Activated CD8-positive, alpha-beta memory T cell treated with anti-CD3 and anti-CD28 coated beads for 48 hours (primary cell): ENCODE measurements at regions not wholly inside any gene's neighbourhood (a gene's known extent, or its start where the extent isn't known, plus 50 kb on each side); places are given as distances from the start of the nearest gene placed in this dataset.
"Not testable (repeated sequence)": the region's sequence is repeated elsewhere in the genome, so short reads cannot be mapped to it uniquely, and the experiment has no call there.

Experiments used
- DNase-seq, 3 experiments: peaks; one replicate each; pipeline ENCODE4 v3.0.0-alpha.2; 2020; ENCODE audit warnings: low read depth in 2 of 3, low spot score in 2 of 3

DNA sequence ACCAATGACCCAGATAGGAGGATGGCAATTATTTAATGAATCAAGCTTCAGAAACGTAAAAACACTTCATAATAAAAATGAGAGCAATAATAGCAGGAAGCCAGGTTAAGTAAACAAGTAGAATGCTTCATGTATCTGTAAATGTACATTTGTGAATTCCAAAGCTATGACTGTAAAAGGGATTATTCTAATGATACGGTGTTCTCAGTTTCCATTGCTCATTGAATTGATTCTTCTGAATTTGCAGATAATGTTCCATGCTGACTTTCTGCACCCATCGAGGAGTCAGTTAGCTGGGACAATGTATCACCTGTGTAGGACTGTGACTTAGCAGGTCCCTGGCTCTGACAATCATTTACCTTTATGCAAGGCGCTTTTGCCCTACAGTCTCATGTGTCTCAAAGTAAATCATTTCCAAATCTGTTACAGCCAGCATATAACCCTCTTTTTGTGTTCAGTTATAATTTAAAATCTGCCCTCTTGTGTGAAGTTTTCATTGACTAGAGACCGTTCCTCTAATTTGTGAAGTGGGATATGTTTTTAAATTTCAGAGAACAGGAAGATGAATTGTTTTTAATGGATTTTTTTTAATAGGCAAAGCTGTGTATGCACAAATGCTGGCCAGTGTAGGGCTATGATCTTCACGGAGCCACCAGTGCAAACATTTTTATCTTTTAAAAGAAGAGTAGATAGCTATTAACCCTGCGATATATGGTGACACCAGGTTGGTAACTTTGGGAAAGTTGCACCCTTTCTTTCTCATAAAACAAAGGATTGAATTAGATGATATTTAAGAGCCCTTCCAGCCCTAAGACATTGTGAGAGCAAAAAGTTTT lies 267.1 kb downstream of the KLF5 start:
- DNase-seq, result no peak

DNA sequence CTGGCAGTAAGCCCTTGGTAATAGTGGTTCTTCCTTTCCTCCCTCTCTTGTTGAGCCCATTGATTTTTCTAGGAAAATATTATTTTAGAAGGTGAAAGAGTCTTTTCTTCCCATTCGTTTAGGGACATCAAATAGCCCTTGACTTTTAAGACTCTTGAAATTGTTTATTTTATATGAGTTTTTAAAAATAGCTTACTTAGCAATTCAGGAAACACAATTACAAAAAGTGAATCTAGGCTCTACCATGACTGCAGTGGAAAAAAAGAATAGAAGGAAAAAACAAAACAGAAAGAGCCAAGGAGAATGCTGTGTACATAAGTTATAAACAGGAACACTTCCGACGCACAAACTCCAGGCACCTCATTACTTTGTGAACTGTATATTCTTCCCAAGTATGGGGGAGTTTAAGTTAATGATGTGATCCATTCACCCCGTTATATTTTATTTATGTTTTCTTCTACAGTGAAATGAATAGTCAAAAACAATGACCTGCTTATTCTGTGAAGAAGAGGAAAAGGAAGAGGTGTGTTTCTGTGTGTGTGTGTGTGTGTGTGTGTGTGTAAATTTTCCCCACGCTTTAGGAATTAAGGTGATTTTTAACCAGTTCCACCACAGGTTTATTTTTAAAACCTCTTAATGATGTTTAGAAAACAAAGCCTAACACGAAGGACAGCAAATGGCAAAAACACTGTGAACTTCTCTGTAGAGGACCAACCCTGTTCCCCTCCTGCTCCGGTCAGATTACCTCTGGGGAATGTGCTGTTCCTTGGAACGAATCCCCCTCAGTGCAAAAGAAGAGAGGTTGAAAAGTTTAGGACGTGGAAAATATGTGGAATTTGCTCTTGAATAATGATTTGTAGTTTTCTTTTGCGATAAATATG lies 266.3 kb downstream of the KLF5 start:
- no peak for DNase-seq

DNA sequence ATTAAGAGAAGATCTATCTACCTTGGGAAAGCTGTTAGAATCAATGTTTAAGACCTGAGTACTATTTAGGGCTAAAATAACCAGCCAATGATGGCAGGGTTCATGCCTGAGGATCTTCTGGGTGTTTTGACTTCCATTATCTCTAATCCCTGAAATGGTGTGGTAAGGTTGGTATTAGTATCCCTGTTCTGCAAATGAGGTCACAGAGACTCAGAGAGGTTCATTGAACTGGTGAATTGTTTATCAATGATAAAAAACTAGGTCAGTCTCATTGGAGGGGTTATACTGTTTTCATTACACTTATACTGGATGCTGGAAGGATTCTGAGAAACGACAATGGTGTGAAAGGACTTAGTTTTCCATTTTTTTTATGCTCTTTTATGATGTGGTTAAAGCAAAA lies 264.8 kb downstream of the KLF5 start:
- no peak for DNase-seq

DNA sequence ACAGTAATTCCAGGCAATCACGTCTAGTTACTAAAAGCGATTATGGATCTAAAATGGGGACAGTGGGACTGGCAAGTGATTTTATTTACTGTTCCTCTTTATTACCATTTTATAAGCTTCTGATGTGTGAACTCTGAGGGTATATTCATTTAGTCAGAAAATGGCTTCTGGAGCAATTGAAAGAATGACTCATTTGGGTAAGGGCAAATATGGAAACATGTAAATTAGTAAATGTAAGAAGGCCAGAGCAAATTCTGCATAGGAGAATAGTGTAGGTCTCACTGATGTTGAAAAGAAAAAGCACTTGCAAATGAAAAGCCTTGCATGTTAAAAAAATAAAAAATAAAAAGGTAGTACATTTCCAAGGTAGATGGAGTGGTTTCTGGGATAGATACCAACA lies 262.2 kb downstream of the KLF5 start:
- DNase-seq, result no peak

DNA sequence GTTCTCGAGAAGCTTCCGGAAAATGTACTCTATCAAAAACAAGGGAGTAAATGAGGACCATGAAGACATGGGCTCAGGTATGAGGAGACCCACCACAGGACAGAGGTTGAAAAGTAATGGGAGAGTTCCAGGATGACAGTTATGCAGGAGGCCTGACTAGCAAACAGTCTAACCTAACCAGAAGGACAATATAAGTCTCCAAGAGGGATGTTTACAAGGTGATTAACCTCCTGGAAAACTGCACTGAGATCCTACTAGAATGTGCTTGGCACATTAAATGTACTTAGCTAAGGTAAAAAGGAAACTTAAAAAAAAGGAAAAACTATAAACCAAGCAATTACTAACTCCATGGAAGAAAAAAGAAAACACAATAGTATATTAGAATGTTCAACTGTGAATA lies 258.3 kb downstream of the KLF5 start:
- no peak for DNase-seq

DNA sequence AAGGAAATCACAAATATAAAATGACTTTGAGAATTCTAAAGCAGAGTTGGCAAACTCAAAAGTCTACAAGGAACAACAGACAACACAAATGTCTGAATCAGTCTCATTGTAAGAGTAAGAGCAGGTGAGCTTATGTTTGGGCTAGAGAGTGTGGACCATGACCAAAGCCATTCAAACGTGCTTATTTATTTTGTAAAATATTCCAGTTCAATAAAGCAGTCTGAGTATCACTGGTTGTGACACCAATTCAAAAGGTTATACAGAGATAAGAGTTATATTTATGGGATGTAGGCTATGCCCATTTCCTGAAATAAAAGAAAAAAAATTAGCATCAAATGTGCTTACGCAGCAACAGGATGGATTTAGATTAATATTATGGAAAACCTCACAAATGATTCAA lies 251.6 kb downstream of the KLF5 start:
- DNase-seq, result no peak

DNA sequence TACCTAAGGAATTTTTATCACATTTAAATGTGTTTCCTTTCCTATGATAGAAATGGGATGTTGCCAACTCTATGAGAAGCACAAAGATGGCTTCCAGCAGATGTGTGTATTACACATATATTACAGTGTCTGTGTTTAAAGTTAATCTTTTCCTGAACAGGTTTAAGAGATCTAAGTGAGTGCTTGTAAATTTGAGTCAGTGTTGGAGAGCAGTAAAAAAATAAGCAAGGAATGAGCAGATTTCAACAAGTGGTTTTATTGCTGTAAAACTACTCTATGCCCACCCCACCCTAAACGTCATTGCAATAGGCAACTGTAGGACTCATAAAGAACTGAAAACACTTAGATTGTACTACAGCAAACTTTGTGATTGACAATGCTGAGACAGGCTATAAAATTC lies 248.7 kb downstream of the KLF5 start:
- DNase-seq, result no peak

DNA sequence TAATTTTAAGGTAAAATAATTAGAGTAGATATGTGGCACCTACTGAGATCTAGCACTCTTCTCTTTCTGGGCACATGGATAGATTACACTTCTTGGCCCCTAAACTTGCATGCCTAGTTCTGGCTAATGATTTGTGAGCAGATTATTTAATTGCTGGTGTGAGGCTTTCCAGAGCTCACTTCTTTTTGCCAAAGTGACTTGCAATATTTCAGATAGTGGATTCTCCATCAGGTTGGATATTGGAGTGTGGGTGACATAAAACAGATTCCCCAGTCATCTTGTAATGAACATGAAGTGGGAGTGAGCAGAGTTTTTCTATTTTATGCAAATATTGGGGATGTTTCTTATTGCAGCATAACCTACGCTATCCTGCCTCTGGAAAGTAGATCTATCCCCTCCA lies 247.9 kb downstream of the KLF5 start:
- DNase-seq, result no peak

DNA sequence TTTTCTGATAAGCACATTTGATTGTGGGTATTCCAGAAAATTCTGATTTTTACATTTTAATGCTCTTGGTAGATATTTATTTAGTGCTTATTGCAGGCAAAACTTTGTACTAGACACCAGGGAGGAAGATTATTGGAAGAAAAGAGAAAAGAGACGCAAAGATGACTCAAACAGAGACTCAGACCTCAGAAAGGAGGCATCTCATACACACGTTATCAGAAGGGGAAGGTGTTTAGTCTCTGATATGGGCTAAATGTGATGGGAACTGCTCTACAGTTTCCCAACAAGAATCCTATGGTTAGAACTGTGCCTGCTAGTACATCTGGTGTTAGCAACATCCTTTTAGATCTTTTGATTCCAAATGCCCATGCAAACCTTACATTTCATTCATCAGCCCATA lies 245.6 kb downstream of the KLF5 start:
- no peak for DNase-seq

DNA sequence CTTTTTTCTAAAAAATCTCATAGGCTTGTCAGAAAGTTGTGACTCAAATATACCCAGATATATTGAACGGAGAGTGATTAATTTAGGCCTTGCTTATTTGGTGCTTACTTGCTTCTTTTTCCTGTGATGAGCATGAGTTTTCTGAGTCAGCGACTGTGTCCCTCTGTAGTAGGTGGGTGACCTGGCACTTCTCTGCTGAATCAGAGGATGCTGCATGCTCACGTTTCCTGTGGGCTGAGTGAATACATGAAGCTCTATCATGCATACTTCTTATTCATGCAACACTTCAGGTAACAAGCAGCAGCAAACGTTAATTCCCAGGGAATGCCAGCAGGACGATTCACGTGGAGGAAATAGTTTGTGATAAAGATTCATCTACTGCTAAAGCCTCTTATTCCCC lies 245.0 kb downstream of the KLF5 start:
- no peak for DNase-seq

DNA sequence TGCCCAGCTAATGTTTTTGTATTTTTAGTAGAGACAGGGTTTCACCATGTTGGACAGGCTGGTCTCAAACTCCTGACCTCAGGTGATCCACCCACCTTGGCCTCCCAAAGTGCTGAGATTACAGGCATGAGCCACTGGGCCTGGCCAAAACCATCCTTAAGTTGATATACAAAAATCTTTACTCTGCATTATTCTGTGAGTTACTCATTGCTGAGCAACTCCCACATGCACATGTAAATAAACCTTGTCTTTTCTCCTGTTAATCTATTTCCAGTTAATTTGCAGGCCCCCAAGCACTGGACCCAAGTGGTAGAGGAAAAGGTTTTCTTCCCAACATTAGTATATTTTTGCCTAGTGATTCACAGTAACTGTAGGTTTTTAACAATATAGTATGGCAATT lies 242.8 kb downstream of the KLF5 start:
- DNase-seq, result not testable (repeated sequence)

DNA sequence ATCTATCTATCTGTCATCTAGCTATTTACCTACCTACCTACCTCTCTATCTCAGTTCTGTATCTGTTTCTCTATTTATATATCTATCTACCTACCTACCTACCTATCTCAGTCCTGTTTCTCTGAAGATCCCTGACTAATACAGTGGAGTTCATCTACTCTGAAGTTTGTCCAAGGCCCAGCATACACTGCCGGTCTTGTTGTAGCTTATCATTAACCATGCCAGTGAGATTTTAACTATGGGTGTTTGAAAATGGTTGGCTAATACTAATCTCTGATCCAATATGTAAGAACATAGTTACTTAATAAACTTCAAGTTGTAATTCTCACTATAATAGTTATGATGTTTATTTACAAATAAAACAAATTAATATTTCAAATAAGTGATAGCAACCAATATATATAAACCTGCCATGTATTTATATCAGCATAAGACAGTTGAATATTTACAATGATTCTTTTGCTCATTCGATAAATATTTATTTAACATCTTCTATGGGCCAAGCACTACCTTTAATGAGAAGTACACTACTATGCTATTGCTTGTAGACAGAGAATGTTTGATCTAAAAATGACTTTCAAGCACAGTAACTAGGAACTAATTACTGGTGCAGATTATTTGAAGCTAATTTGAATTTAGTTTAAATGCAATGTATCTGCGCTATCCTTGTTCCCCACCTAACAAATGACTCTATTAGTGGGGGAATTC lies 242.1 kb downstream of the KLF5 start:
- no peak for DNase-seq

DNA sequence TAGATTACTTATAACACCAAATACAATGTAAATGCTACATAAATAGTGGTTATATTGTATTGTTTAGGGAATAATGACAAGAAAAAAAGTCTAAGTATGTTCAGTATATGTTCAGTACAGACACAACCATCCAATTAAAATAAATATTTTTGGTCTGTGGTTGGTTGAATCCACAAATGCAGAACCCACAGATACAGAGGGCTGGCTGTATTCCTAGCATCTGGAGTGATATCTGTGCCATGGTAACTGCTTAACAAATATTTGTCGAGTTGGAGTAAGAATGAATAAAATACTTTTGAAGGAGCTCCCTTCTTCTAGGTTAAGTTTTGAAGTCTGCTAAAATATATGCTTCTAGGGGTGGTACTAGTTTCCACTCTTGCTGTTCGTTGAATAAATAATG lies 241.0 kb downstream of the KLF5 start:
- DNase-seq, result no peak

DNA sequence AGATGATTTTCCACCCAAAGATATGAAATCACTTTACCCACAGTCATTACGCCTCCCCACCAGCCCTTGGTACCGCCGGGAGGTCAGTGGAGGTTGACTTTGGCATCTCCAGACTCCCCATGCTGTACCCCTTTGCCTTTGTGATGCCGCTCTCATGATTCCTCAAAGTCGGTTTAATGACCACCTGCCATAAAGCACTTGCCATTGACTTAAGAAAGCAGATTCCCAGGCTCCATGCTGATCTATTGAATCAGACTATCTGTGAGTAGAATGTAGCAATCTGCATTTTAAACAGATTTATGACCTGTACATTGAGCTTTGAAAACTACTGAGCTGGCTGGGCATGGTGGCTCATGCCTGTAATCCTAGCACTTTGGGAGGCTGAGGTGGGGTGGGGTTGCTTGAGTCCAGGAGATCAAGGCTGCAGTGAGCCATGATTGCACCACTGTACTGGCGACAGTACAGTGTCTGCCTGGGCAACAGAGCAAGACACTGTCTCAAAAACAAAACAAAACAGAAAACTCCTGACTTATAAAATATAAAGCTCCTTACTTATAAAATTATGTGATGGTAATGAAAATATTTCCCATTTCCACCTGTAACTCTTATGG lies 235.2 kb downstream of the KLF5 start:
- no peak for DNase-seq

DNA sequence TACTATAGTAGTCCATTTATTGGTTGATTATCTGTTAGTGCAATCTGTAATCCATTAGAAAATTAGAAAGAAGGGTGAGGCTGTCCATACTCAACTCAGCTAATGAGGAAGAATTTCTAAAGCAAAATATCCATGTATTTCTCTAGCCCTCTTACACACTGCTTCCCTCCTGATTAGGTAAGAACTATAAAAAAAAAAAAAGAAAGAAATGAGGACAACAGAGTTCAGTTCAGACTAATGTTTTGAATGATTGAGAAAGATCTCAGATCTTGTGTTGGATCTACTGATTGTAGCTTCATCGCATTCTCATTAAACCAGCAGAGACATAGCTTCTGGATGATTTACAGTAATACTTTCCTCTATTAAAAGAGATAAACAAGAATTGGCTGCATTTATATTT lies 233.3 kb downstream of the KLF5 start:
- DNase-seq, result no peak

DNA sequence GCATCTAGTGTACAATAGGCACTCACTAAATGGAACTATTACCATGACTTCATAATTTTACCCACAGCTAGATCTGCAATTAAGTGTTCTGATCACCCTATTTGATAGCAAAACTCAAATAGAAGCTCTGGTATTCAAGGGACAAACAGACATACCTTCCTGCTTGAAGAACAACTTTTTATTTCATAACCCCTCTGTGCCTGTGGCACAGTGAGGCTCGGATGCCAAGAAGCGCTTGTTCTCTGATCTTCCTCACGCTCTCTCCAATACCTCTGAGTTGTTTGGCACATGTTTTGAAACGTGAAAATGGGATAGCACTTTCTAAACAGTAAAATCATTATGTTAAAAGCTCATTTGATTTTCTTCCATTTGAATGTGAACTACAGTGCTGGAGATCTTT lies 232.0 kb downstream of the KLF5 start:
- DNase-seq, result no peak

DNA sequence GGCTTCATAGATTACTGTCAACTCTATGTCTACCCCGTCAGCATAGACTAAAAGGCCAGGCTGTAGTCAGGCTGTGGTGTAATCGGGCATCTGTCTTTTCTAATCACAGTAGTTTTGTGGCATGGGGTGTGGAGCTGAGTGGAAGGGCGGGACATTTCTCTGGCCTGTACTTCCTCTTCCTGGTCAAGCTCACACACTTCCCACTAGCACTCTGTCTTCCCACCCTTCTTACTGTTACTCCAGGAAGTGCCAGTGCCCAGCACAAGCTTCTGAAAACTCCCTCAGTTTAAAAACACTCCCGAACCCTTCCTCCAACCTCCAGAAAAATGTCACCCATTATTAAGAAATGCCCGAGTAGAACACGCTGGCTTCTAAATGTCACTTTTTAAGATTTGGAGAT lies 229.8 kb downstream of the KLF5 start:
- no peak for DNase-seq

DNA sequence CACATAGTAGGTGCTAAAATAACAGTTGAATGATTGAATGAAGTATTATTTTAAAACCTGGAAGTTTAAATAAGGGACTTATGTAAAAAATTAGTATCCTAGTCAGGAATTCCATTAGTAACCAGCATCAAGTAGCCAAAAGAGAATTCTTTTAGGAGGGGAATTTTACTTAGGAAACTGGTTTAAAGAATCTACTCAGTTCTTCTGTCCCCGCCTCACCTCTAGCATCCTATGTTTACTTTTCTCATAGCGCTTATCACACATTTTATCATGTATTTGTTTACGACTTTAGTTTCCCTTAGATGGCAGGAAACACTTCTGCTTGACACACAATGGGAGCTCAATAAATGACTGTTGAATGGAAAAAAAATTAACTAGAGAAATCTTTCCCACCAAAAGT lies 229.0 kb downstream of the KLF5 start:
- DNase-seq, result no peak

DNA sequence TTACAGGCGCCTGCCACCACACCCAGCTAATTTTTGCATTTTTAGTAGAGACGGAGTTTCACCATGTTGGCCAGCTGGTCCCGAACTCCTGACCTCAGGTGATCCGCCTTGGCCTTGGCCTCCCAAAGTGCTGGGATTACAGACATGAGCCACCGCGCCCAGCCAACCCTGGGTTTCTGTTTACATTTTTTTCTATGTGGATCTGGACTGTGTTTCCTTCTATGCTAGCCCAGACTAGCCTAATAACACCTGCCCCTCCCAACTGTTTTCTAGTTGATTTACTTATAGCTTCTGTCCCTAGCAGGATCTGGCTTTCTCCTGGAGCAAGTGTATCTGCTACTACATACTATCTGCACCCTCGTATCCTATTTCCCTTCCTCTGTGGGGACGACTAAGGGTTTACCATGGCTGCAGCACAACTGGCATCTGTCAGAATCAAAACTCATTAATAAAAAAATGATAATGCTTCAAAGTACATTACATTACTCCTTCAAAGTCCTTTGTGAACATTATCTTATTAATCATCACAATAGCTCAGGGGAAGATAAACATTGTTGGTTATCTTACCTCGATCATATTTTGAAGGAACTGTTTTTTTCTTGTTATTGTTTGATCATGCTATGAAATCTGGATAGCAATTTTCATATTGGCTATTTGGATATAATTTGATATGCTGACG lies 228.3 kb downstream of the KLF5 start:
- no peak for DNase-seq

DNA sequence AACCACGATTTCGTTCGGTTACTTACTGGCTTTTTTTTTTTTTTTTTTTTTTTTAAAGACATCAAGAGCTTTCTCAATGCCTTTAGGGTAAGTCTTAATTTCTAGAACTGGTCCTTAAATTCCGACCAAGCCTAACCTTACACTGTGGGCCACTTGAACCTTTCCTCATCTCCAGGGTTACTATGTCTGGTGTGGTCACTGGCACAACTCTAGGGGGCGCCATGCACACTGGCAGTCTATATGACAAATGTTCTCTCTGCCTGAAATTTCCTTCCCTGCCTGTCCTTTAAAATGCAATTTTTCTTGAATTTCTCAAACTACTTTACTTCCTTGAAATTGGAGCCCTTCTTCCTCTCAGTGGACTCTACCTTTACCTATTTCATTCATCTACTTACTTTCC lies 227.4 kb downstream of the KLF5 start:
- DNase-seq, result no peak
